HepG2 (cell line): ENCODE measurements at regions not wholly inside any gene's neighbourhood (a gene's known extent, or its start where the extent isn't known, plus 50 kb on each side); places are given as distances from the start of the nearest gene placed in this dataset.

Experiments
- ATAC-seq: fragments of 200-7000 bp; cut with Tn5 transposase; 3 replicates; pipeline ENCODE4 v1.9.1; 2020; ENCODE audit warnings: mild to moderate bottlenecking, moderate library complexity
- BruUV-seq: library from RNA; stranded (reverse); fragments of 400-500 nt; replicated peaks from 2 replicates; lab custom pipeline; 2021; lab: Mats Ljungman, UMichigan
- CTCF ChIA-PET: fragments of 300-600 bp; formaldehyde crosslinking; extraction: SDS; loops from one replicate; lab custom pipeline; 2021; ENCODE audit warnings: low total read pairs, inconsistent platforms, low intra/inter-chr PET ratio; lab: Yijun Ruan, JAX
- POLR2A ChIA-PET: fragments of 350-600 bp; sonication (Branson Sonifier 250); formaldehyde crosslinking; loops from one replicate; lab custom pipeline; 2020; ENCODE audit warnings: antibody characterized with exemption, inconsistent platforms; lab: Yijun Ruan, JAX
- DNase-seq: peaks from one replicate; pipeline ENCODE4 v3.0.0-alpha.2; 2015; ENCODE audit warnings: low spot score
- FAIRE-seq: peaks from 3 replicates; lab custom pipeline; 2011; peaks lifted over from hg19 to GRCh38; lab: Jason Lieb, UNC
- H2AFZ ChIP-seq: one replicate; pipeline ENCODE4 v1.6.1; 2011; ENCODE audit warnings: low read length, inconsistent platforms
- H3K27ac ChIP-seq: fragments of 300-600 bp; 3 replicates; pipeline ENCODE4 v1.8.0; 2011; ENCODE audit warnings: mixed run types, mild to moderate bottlenecking, mixed read lengths, low read length, inconsistent platforms; ENCODE audit not compliant: insufficient read depth; ENCODE audit errors: extremely low read length
- H3K27me3 ChIP-seq, 2 experiments: fragments of 200-600 bp in 1 of 2; 2 replicates in 1 of 2; 3 replicates in 1 of 2; pipeline versions ENCODE4 v1.6.0 to v1.8.0; 2011; ENCODE audit warnings: low read length in 2 of 2, mild to moderate bottlenecking in 2 of 2, moderate library complexity in 2 of 2, inconsistent platforms in 1 of 2; ENCODE audit not compliant: insufficient read depth in 2 of 2, control insufficient read depth in 1 of 2
- H3K36me3 ChIP-seq, 2 experiments: fragments of 200-600 bp in 1 of 2; replicated peaks in 1 of 2; 2 replicates in 1 of 2; 3 replicates in 1 of 2; pipeline versions ENCODE4 v1.5.1 to v1.8.0; 2011; ENCODE audit warnings: low read length in 2 of 2, inconsistent platforms in 1 of 2; ENCODE audit not compliant: insufficient read depth in 2 of 2, control insufficient read depth in 1 of 2
- H3K4me1 ChIP-seq: 2 replicates; pipeline ENCODE4 v1.5.1; 2012; ENCODE audit warnings: low read length, inconsistent platforms; ENCODE audit not compliant: insufficient read depth
- H3K4me2 ChIP-seq: 2 replicates; pipeline ENCODE4 v1.6.0; 2011; ENCODE audit warnings: low read depth, low read length, inconsistent platforms
- H3K4me3 ChIP-seq, 3 experiments: fragments of 200-600 bp in 1 of 3; sonication (generic), shearing (Covaris generic) in 1 of 3; replicated peaks in 1 of 3; 2 replicates each; pipeline ENCODE4 v1.5.1; 2011 to 2016; ENCODE audit warnings: low read length in 3 of 3, inconsistent platforms in 2 of 3, low read depth in 2 of 3, mild to moderate bottlenecking in 2 of 3, control low read depth in 1 of 3, mixed read lengths in 1 of 3; ENCODE audit not compliant: insufficient read depth in 1 of 3
- H3K79me2 ChIP-seq: one replicate; pipeline ENCODE4 v1.6.1; 2011; ENCODE audit warnings: low read length, inconsistent platforms; ENCODE audit not compliant: insufficient read depth
- H3K9ac ChIP-seq: 2 replicates; pipeline ENCODE4 v1.6.0; 2011; ENCODE audit warnings: mild to moderate bottlenecking, low read depth, low read length, inconsistent platforms; ENCODE audit not compliant: insufficient read depth
- H3K9me3 ChIP-seq: 2 replicates; pipeline ENCODE4 v1.5.1; 2012; ENCODE audit warnings: mild to moderate bottlenecking, low read length
- H4K20me1 ChIP-seq: 2 replicates; pipeline ENCODE4 v1.6.0; 2011; ENCODE audit warnings: inconsistent platforms, mild to moderate bottlenecking, low read length, moderate library complexity; ENCODE audit not compliant: insufficient read depth
- CEBPB ChIP-seq: IDR thresholded peaks from 2 replicates; pipeline ENCODE4 v1.6.1; 2011; ENCODE audit warnings: low read depth, low read length, improper control_type of control experiment, borderline replicate concordance
- CEBPG ChIP-seq: IDR thresholded peaks from 2 replicates; pipeline ENCODE4 v1.6.1; 2016
- GLI4 ChIP-seq: sonication (generic); formaldehyde crosslinking; IDR thresholded peaks from 2 replicates; pipeline ENCODE4 v1.5.1; 2020; ENCODE audit warnings: missing genetic modification reagents, mild to moderate bottlenecking, moderate library complexity, borderline replicate concordance
- MAFF ChIP-seq: IDR thresholded peaks from 2 replicates; pipeline ENCODE4 v1.6.1; 2011; ENCODE audit warnings: low read depth, low read length, improper control_type of control experiment
- MXD4 ChIP-seq: IDR thresholded peaks from 2 replicates; pipeline ENCODE4 v1.6.1; 2016; ENCODE audit warnings: mild to moderate bottlenecking, missing biosample characterization, missing genetic modification reagents
- PAF1 ChIP-seq: IDR thresholded peaks from 2 replicates; pipeline ENCODE4 v1.6.1; 2016; ENCODE audit warnings: missing genetic modification reagents, missing compliant biosample characterization
- RCOR2 ChIP-seq: IDR thresholded peaks from 2 replicates; pipeline ENCODE4 v1.6.1; 2016; ENCODE audit warnings: missing biosample characterization, missing genetic modification reagents
- SETDB1 ChIP-seq: sonication (generic); formaldehyde crosslinking; IDR thresholded peaks from 2 replicates; pipeline ENCODE4 v1.5.1; 2020; ENCODE audit warnings: missing genetic modification reagents, mild to moderate bottlenecking, borderline replicate concordance
- STAG1 ChIP-seq: sonication (generic); formaldehyde crosslinking; IDR thresholded peaks from 2 replicates; pipeline ENCODE4 v1.4.0; 2020; ENCODE audit warnings: missing genetic modification reagents
- YY1 ChIP-seq: IDR thresholded peaks from 2 replicates; pipeline ENCODE4 v1.6.1; 2011; ENCODE audit warnings: low read length, low read depth, moderate library complexity, mild to moderate bottlenecking; ENCODE audit not compliant: insufficient read depth, insufficient replicate concordance
- ZC3H4 ChIP-seq: sonication (generic); formaldehyde crosslinking; IDR thresholded peaks from 2 replicates; pipeline ENCODE4 v1.4.0; 2020; ENCODE audit warnings: missing genetic modification reagents, borderline replicate concordance
- ZNF136 ChIP-seq: sonication (generic); formaldehyde crosslinking; IDR thresholded peaks from 2 replicates; pipeline ENCODE4 v1.8.1; 2022; ENCODE audit warnings: low read depth, mild to moderate bottlenecking, moderate library complexity, missing genetic modification reagents
- ZNF619 ChIP-seq: sonication (generic); formaldehyde crosslinking; IDR thresholded peaks from 2 replicates; pipeline ENCODE4 v1.4.0; 2020; ENCODE audit warnings: mild to moderate bottlenecking, missing genetic modification reagents
- ZNF75D ChIP-seq: sonication (generic); formaldehyde crosslinking; IDR thresholded peaks from 2 replicates; pipeline ENCODE4 v1.8.1; 2023; ENCODE audit warnings: missing genetic modification reagents, mild to moderate bottlenecking, borderline replicate concordance
- WGBS: methylation state at CpG from one replicate; pipeline ENCODE4 v1.1.6; 2017; ENCODE audit warnings: low lambda C conversion rate; 5-methylcytosine and 5-hydroxymethylcytosine counted together
- in situ Hi-C: cut with HindIII; loops from 2 replicates; pipeline ENCODE4 v1.10.0; 2017; ENCODE audit warnings: low pct_unique_long_range_greater_than_20kb; ENCODE audit not compliant: extremely low pct_ligation_motif_present
- intact Hi-C: fragments of 100-400 bp; cut with micrococcal nuclease; formaldehyde crosslinking; loops from one replicate; pipeline ENCODE4 v1.10.0; 2022; ENCODE audit not compliant: unreplicated experiment
- TF ChIP-seq, protein P1 (sequence below): sonication (generic); formaldehyde crosslinking; conservative IDR thresholded peaks from 2 replicates; pipeline ENCODE4 v1.8.0; 2022; ENCODE audit warnings: missing genetic modification reagents
- TF ChIP-seq, protein P2 (sequence below): sonication (generic); formaldehyde crosslinking; IDR thresholded peaks from 2 replicates; pipeline ENCODE4 v1.8.0; 2022; ENCODE audit warnings: mild to moderate bottlenecking, missing genetic modification reagents, borderline replicate concordance
- TF ChIP-seq, protein P3 (sequence below): sonication (generic); formaldehyde crosslinking; IDR thresholded peaks from 2 replicates; pipeline ENCODE4 v1.4.0; 2020; ENCODE audit warnings: missing genetic modification reagents, low read depth, mild to moderate bottlenecking, borderline replicate concordance
- TF ChIP-seq, protein P4 (sequence below): sonication (generic); formaldehyde crosslinking; IDR thresholded peaks from 2 replicates; pipeline ENCODE4 v1.5.0; 2020; ENCODE audit warnings: mild to moderate bottlenecking, missing genetic modification reagents, borderline replicate concordance

DNA sequence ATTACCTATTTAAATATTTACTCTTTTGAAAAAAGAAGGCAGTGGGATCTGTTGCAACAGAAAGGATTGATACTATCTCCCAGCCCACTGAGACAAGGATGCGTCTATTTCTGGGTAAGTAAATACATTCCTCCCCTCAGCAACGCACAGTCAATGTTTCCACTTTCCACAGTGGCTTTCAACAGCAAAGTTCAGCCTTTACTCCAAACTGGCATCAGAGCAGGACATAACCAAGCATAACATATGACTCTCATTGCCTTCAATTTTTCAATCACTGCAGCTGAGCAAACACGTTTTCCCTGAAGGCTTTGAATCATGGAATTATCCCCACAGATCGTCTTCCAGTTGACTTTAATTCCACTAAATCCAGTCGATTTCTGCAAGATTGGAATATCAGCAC lies 160.3 kb upstream of the FRG1 start:
- no peaks in the 10 kb centered on the region for H3K79me2 ChIP-seq
- no peaks in the 10 kb centered on the region for H3K36me3 ChIP-seq
- H4K20me1 ChIP-seq: no peaks in the 10 kb centered on the region
- 1% methylated on average over 5 of the region's 5 CpGs for WGBS
- intact Hi-C loops: no loop called here
- POLR2A ChIA-PET: no interaction called here
- CTCF ChIA-PET: no interaction called here
- no peak overlapping the region for H3K27ac ChIP-seq
- TF ChIP-seq, protein P1, sequence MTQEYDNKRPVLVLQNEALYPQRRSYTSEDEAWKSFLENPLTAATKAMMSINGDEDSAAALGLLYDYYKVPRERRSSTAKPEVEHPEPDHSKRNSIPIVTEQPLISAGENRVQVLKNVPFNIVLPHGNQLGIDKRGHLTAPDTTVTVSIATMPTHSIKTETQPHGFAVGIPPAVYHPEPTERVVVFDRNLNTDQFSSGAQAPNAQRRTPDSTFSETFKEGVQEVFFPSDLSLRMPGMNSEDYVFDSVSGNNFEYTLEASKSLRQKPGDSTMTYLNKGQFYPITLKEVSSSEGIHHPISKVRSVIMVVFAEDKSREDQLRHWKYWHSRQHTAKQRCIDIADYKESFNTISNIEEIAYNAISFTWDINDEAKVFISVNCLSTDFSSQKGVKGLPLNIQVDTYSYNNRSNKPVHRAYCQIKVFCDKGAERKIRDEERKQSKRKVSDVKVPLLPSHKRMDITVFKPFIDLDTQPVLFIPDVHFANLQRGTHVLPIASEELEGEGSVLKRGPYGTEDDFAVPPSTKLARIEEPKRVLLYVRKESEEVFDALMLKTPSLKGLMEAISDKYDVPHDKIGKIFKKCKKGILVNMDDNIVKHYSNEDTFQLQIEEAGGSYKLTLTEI (CRISPR knock-in tag): no peak
- no peak for TF ChIP-seq YY1
- TF ChIP-seq, protein P2, sequence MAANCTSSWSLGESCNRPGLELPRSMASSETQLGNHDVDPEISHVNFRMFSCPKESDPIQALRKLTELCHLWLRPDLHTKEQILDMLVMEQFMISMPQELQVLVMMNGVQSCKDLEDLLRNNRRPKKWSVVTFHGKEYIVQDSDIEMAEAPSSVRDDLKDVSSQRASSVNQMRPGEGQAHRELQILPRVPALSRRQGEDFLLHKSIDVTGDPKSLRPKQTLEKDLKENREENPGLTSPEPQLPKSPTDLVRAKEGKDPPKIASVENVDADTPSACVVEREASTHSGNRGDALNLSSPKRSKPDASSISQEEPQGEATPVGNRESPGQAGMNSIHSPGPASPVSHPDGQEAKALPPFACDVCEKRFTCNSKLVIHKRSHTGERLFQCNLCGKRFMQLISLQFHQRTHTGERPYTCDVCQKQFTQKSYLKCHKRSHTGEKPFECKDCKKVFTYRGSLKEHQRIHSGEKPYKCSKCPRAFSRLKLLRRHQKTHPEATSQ (CRISPR knock-in tag): no peak
- TF ChIP-seq ZC3H4 (CRISPR knock-in tag): no peak
- no peak for TF ChIP-seq STAG1 (CRISPR knock-in tag)
- no peak for TF ChIP-seq ZNF136 (CRISPR knock-in tag)
- no peak for TF ChIP-seq CEBPB
- TF ChIP-seq, protein P3, sequence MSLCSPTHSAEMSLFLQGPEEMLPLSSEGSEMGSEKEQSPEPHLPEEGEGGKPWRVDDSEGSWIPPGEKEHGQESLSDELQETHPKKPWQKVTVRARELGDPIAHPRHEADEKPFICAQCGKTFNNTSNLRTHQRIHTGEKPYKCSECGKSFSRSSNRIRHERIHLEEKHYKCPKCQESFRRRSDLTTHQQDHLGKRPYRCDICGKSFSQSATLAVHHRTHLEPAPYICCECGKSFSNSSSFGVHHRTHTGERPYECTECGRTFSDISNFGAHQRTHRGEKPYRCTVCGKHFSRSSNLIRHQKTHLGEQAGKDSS: no peak
- no peak for TF ChIP-seq MAFF
- TF ChIP-seq, protein P4, sequence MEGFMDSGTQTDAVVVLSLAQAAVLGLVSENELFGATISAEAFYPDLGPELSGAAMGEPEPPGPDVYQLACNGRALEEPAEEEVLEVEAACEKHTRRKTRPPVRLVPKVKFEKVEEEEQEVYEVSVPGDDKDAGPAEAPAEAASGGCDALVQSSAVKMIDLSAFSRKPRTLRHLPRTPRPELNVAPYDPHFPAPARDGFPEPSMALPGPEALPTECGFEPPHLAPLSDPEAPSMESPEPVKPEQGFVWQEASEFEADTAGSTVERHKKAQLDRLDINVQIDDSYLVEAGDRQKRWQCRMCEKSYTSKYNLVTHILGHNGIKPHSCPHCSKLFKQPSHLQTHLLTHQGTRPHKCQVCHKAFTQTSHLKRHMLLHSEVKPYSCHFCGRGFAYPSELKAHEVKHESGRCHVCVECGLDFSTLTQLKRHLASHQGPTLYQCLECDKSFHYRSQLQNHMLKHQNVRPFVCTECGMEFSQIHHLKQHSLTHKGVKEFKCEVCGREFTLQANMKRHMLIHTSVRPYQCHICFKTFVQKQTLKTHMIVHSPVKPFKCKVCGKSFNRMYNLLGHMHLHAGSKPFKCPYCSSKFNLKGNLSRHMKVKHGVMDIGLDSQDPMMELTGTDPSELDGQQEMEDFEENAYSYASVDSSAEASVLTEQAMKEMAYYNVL (CRISPR knock-in tag): no peak
- no peak for TF ChIP-seq GLI4 (CRISPR knock-in tag)
- TF ChIP-seq CEBPG (CRISPR knock-in tag): no peak
- TF ChIP-seq ZNF619: no peak
- TF ChIP-seq ZNF75D (CRISPR knock-in tag): no peak
- TF ChIP-seq PAF1 (CRISPR knock-in tag): no peak
- TF ChIP-seq SETDB1 (CRISPR knock-in tag): no peak
- no peak for TF ChIP-seq RCOR2 (CRISPR knock-in tag)
- TF ChIP-seq MXD4: no peak
- peaks cover 0 to 3% of the 10 kb centered on the region in 2 experiments; a peak in 1 of 5 replicates for H3K27me3 ChIP-seq
- no peaks in the 10 kb centered on the region for H3K4me1 ChIP-seq
- no peak overlapping the region for H3K4me2 ChIP-seq
- no peak overlapping the region for H3K4me3 ChIP-seq
- no peak overlapping the region for H2AFZ ChIP-seq
- FAIRE-seq (no peak), ATAC-seq (no peak), DNase-seq (peak; percentile 5)
- BruUV-seq: no TSS peak
- in situ Hi-C loops: no loop called here
- H3K9ac ChIP-seq: no peak overlapping the region
- no peaks in the 10 kb centered on the region for H3K9me3 ChIP-seq
